ENCODE measurements at regions not wholly inside any gene's neighbourhood (a gene's known extent, or its start where the extent isn't known, plus 50 kb on each side); places are given as distances from the start of the nearest gene placed in this dataset.

- H3K27me3 Mint-ChIP-seq (ENCODE audit: low read depth), result no peaks in the 10 kb centered on the region
- H3K27ac Mint-ChIP-seq (ENCODE audit: unreplicated experiment), result peak overlapping the region; percentile 89
- no peaks in the 10 kb centered on the region for H3K36me3 Mint-ChIP-seq (ENCODE audit: low read depth)
- no peaks in the 10 kb centered on the region for H3K9me3 Mint-ChIP-seq (ENCODE audit: low read depth)
- DNase-seq (ENCODE audit: low spot score), result no peak
- peaks cover 32% of the 10 kb centered on the region for H3K4me1 Mint-ChIP-seq (ENCODE audit: low read depth)
- no peak overlapping the region for H3K4me3 Mint-ChIP-seq (ENCODE audit: unreplicated experiment)
- TF ChIP-seq CTCF (IDR thresholded peaks at IDR 0.05), result no peak
Measured at GRCh38 chr20:11195899-11196558, 522.2 kb upstream of the JAG1 start.

- TF ChIP-seq CTCF (IDR thresholded peaks at IDR 0.05), result no peak
- Mint-ChIP-seq H3K27me3 (ENCODE audit: low read depth) (no peaks in the 10 kb centered on the region), H3K4me3 (ENCODE audit: unreplicated experiment) (no peak overlapping the region), H3K4me1 (ENCODE audit: low read depth) (peaks cover 25% of the 10 kb centered on the region), H3K27ac (ENCODE audit: unreplicated experiment) (no peak overlapping the region), H3K9me3 (ENCODE audit: low read depth) (no peaks in the 10 kb centered on the region), H3K36me3 (ENCODE audit: low read depth) (no peaks in the 10 kb centered on the region)
- no peak for DNase-seq (ENCODE audit: low spot score)
Measured at GRCh38 chr20:11197851-11198250, 524.1 kb upstream of the JAG1 start.

GRCh38 chr20:11200423-11200822 is 526.6 kb upstream of the JAG1 start:
- no peak for DNase-seq (ENCODE audit: low spot score)
- Mint-ChIP-seq H3K4me3 (ENCODE audit: unreplicated experiment) (no peak overlapping the region), H3K4me1 (ENCODE audit: low read depth) (peaks cover 26% of the 10 kb centered on the region), H3K27me3 (ENCODE audit: low read depth) (no peaks in the 10 kb centered on the region), H3K27ac (ENCODE audit: unreplicated experiment) (no peak overlapping the region), H3K9me3 (ENCODE audit: low read depth) (no peaks in the 10 kb centered on the region), H3K36me3 (ENCODE audit: low read depth) (no peaks in the 10 kb centered on the region)
- TF ChIP-seq CTCF (IDR thresholded peaks at IDR 0.05), result no peak

GRCh38 chr20:11204926-11205768 is 531.3 kb upstream of the JAG1 start:
- Mint-ChIP-seq H3K9me3 (ENCODE audit: low read depth) (no peaks in the 10 kb centered on the region), H3K27ac (ENCODE audit: unreplicated experiment) (peak overlapping the region; percentile 87), H3K4me1 (ENCODE audit: low read depth) (peaks cover 53% of the 10 kb centered on the region), H3K27me3 (ENCODE audit: low read depth) (no peaks in the 10 kb centered on the region), H3K36me3 (ENCODE audit: low read depth) (no peaks in the 10 kb centered on the region), H3K4me3 (ENCODE audit: unreplicated experiment) (no peak overlapping the region)
- DNase-seq (ENCODE audit: low spot score), result no peak
- TF ChIP-seq CTCF (IDR thresholded peaks at IDR 0.05), result peak; percentile 85

GRCh38 chr20:11205769-11206362 is 532.1 kb upstream of the JAG1 start:
- H3K4me1 Mint-ChIP-seq (ENCODE audit: low read depth), result peaks cover 60% of the 10 kb centered on the region
- TF ChIP-seq CTCF (IDR thresholded peaks at IDR 0.05), result no peak
- DNase-seq (ENCODE audit: low spot score), result no peak
- no peaks in the 10 kb centered on the region for H3K27me3 Mint-ChIP-seq (ENCODE audit: low read depth)
- no peaks in the 10 kb centered on the region for H3K9me3 Mint-ChIP-seq (ENCODE audit: low read depth)
- peak overlapping the region; percentile 87 for H3K27ac Mint-ChIP-seq (ENCODE audit: unreplicated experiment)
- H3K36me3 Mint-ChIP-seq (ENCODE audit: low read depth), result no peaks in the 10 kb centered on the region
- H3K4me3 Mint-ChIP-seq (ENCODE audit: unreplicated experiment), result no peak overlapping the region
